ENCODE measurements at regions not wholly inside any gene's neighbourhood (a gene's known extent, or its start where the extent isn't known, plus 50 kb on each side); places are given as distances from the start of the nearest gene placed in this dataset.

DNA sequence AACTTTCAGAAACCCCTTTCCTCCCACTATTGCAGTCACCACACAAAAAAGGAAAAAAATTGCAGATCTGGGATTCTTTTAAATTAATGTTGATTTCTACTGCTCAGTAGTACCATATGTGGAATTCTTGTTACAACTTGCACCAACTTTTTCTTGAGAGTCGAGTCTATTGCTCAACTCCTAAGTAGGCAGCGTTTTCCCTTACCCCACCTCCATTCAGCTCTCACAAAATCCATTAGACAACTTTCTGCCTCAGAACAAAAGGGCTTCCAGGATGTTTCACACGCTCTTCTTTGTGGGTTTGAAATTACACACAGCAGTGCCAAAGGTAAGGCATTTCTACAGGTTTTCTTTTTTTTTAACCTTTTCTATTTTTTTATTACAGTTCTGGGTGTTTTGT lies 179.5 kb downstream of the ANXA2 start:
- no peak for DNase-seq (ENCODE audit: low read depth)
- TF ChIP-seq, protein P1, sequence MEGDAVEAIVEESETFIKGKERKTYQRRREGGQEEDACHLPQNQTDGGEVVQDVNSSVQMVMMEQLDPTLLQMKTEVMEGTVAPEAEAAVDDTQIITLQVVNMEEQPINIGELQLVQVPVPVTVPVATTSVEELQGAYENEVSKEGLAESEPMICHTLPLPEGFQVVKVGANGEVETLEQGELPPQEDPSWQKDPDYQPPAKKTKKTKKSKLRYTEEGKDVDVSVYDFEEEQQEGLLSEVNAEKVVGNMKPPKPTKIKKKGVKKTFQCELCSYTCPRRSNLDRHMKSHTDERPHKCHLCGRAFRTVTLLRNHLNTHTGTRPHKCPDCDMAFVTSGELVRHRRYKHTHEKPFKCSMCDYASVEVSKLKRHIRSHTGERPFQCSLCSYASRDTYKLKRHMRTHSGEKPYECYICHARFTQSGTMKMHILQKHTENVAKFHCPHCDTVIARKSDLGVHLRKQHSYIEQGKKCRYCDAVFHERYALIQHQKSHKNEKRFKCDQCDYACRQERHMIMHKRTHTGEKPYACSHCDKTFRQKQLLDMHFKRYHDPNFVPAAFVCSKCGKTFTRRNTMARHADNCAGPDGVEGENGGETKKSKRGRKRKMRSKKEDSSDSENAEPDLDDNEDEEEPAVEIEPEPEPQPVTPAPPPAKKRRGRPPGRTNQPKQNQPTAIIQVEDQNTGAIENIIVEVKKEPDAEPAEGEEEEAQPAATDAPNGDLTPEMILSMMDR (IDR thresholded peaks at IDR 0.05; ENCODE audit: control insufficient read depth, insufficient read depth, low read depth, low read length, missing control alignments), result no peak
- H3K4me3 ChIP-seq (ENCODE audit: control insufficient read depth, low read depth, low read length), result no peak overlapping the region

DNA sequence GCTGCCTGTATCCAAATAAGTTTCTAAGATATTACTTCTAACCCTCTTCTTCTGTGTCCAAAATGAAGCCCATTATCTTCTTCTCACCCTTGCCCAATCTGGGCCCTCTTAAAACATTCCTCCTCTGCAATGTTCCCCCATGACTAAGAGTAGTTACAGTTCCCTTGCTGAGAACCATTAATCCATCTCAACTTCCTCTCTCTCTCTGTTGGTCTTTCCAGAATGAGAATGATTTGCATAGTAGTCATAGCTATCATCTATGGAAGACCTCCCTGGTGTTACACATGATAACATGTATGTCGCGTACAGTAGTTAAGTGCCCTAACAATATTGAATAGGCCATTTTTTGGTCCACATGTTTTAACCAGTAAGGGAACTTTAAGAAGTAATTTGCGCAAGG lies 177.9 kb downstream of the ANXA2 start:
- no peak overlapping the region for H3K4me3 ChIP-seq (ENCODE audit: control insufficient read depth, low read depth, low read length)
- TF ChIP-seq, protein P1 (IDR thresholded peaks at IDR 0.05; ENCODE audit: control insufficient read depth, insufficient read depth, low read depth, low read length, missing control alignments), result no peak
- no peak for DNase-seq (ENCODE audit: low read depth)

DNA sequence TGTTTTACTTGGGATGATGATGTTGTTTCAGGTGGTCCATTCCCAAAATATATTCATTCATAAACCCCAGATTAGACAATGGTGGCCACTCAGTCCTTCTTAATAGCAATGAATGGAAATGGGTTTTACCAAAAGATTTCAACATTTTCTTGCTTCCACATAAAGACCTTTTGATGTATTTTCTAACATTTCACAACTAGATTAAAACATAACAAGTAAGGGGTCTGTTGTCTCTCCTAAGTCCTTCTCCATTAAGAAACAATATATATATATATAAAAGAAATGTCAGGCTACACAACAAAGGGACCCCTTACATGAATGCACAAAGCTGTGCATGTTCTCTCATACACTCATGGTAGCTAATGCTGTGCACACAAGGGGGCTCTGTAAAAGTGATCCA lies 176.4 kb downstream of the ANXA2 start:
- TF ChIP-seq, protein P1 (IDR thresholded peaks at IDR 0.05; ENCODE audit: control insufficient read depth, insufficient read depth, low read depth, low read length, missing control alignments), result no peak
- no peak for DNase-seq (ENCODE audit: low read depth)
- H3K4me3 ChIP-seq (ENCODE audit: control insufficient read depth, low read depth, low read length), result no peak overlapping the region

DNA sequence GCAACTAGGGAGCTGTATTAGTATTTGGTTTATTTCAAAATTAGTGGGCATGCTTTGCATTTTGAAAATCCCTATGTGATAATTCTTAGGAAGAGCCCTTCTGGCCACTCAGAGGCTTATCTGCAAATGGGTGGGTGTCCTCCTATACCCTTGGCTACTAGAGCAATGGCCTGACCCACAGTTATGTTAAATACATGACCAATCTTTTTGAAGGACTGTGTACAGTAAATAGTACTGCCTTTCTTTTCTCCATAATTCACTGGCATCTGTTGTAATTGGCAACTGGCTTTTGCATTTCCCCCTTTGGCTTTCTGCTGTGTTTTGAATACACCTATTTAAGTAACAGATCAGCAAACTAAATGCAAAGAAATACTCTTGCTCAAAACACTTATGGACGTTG lies 175.4 kb downstream of the ANXA2 start:
- H3K4me3 ChIP-seq (ENCODE audit: control insufficient read depth, low read depth, low read length), result no peak overlapping the region
- TF ChIP-seq, protein P1 (IDR thresholded peaks at IDR 0.05; ENCODE audit: control insufficient read depth, insufficient read depth, low read depth, low read length, missing control alignments), result no peak

DNA sequence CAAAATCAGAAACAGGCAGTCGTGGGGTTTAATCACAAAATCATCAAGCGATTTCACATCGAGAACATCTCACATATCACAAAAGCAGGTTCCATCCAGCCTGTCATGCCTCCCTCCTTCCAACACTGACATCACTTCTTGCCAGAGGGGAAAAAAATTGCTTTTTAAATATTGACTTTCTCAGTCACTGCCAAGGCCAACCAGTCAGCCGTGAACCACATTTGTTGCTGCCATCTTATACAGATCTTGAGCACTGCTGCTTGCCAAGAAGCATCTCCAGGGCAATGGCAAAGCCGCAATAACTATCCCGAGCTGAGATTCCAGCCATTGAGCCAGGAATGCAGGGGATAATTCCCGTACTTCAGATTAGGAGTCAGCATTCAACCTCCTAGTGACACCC lies 174.6 kb downstream of the ANXA2 start:
- no peak overlapping the region for H3K4me3 ChIP-seq (ENCODE audit: control insufficient read depth, low read depth, low read length)
- TF ChIP-seq, protein P1 (IDR thresholded peaks at IDR 0.05; ENCODE audit: control insufficient read depth, insufficient read depth, low read depth, low read length, missing control alignments), result no peak
- no peak for DNase-seq (ENCODE audit: low read depth)

More for the DNA sequence above, 175.4 kb downstream of the ANXA2 start:
- DNase-seq (ENCODE audit: low read depth), result no peak

DNA sequence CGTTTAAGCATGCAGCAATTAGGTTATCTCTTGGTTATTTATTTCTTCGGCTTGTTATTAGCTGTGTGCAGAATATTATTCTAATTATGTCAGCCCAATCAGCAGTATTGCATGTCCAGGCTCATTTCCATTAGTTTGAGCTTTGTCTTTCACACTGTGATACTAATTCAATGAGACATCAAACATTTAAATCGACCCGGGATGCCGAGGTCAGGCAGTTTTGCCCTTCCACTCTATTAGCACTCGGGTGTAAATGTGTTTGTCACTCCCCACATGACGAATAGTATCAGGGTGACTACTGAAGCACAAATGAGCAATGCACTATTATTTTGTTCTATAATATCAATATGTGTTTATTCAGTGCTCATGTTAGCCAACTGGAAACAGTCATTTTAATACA lies 170.9 kb downstream of the ANXA2 start:
- H3K4me3 ChIP-seq (ENCODE audit: control insufficient read depth, low read depth, low read length), result no peak overlapping the region
- no peak for DNase-seq (ENCODE audit: low read depth)
- TF ChIP-seq, protein P1 (IDR thresholded peaks at IDR 0.05; ENCODE audit: control insufficient read depth, insufficient read depth, low read depth, low read length, missing control alignments), result no peak

DNA sequence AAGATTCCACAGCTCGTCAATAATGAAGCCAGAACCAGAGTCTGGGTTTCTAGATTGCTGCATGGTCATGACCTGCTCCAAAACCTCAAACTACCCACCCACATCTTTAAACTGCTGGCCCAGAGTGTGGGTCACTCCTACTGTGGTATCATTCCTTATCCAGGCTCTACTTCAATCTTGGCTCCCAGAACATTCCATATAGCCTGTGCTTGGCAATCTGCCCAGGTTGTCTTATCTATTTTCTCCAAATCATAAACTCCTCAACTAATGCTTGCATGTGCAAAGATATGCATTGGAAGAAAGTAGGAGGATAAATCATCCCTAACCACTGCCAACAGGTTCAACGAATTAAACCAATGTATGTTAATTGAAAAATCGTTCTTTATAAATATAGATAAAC lies 169.7 kb downstream of the ANXA2 start:
- TF ChIP-seq, protein P1 (IDR thresholded peaks at IDR 0.05; ENCODE audit: control insufficient read depth, insufficient read depth, low read depth, low read length, missing control alignments), result no peak
- DNase-seq (ENCODE audit: low read depth), result no peak
- H3K4me3 ChIP-seq (ENCODE audit: control insufficient read depth, low read depth, low read length), result no peak overlapping the region
